Body of pancreas (tissue), 4 donors: ENCODE measurements at regions not wholly inside any gene's neighbourhood (a gene's known extent, or its start where the extent isn't known, plus 50 kb on each side); places are given as distances from the start of the nearest gene placed in this dataset.

Experiments
- ATAC-seq: fragments of 150-250 bp; one replicate; pipeline ENCODE4 v1.9.1; 2016
- DNase-seq, 4 donors: peaks; one replicate each; pipeline ENCODE4 v3.0.0-alpha.2; 2019
- H3K27ac ChIP-seq, 4 donors: fragments of 200-600 bp; sonication (generic); 1 replicate in 3 of 4; 2 replicates in 1 of 4; pipeline versions ENCODE4 v1.5.1 to v1.6.1; 2016 to 2019; ENCODE audit warnings: mild to moderate bottlenecking in 1 of 4, mixed read lengths in 1 of 4, moderate library complexity in 1 of 4
- H3K27me3 ChIP-seq, 2 donors: fragments of 200-600 bp; sonication (generic); one replicate each; pipeline ENCODE4 v1.6.0; 2016; ENCODE audit warnings: mild to moderate bottlenecking in 1 of 2
- H3K36me3 ChIP-seq, 2 donors: fragments of 200-600 bp; sonication (generic); replicated peaks in 1 of 2; 2 replicates each; pipeline ENCODE4 v1.5.1; 2016; ENCODE audit warnings: low read depth in 2 of 2; ENCODE audit not compliant: insufficient read depth in 1 of 2
- H3K4me1 ChIP-seq: fragments of 200-600 bp; sonication (generic); one replicate; pipeline ENCODE4 v1.6.0; 2016
- H3K4me3 ChIP-seq, 2 donors: fragments of 200-600 bp; sonication (generic); 1 replicate in 1 of 2; 2 replicates in 1 of 2; pipeline ENCODE4 v1.5.1; 2016 to 2019
- H3K9me3 ChIP-seq, 3 donors: fragments of 200-600 bp; sonication (generic); 1 replicate in 2 of 3; 2 replicates in 1 of 3; pipeline ENCODE4 v1.5.1; 2016
- CTCF ChIP-seq, 7 experiments: fragments of 450-650 bp in 4 of 7; fragments of 200-600 bp in 3 of 7; sonication (generic) in 3 of 7; IDR thresholded peaks; one replicate each; pipeline ENCODE4 v1.5.1; 2016 to 2019; ENCODE audit warnings: antibody characterized with exemption in 7 of 7
- POLR2A ChIP-seq, 3 donors: fragments of 450-650 bp; IDR thresholded peaks; one replicate each; pipeline ENCODE4 v1.6.1; 2016; ENCODE audit warnings: antibody characterized with exemption in 3 of 3, mild to moderate bottlenecking in 2 of 3
- WGBS, 2 donors: methylation state at CpG; one replicate each; pipeline ENCODE4 v1.1.5; 2017; 5-methylcytosine and 5-hydroxymethylcytosine counted together
- intact Hi-C: fragments of 100-400 bp; cut with DNase I; formaldehyde crosslinking; loops from one replicate; pipeline ENCODE4 v1.15.1; 2023

GRCh38 chr2:7910752-7911151 lies 771.1 kb upstream of the ID2 start:
- DNase-seq: no peak
- 82 to 85% methylated on average over 3 of the region's 3 CpGs for WGBS, 2 donors
- H3K4me1 ChIP-seq: no peaks in the 10 kb centered on the region
- no peaks in the 10 kb centered on the region for H3K36me3 ChIP-seq
- H3K27ac ChIP-seq: no peak overlapping the region
- intact Hi-C loops: no loop called here
- no peak overlapping the region for H3K4me3 ChIP-seq
- ATAC-seq: no peak
- H3K9me3 ChIP-seq: no peaks in the 10 kb centered on the region
- H3K27me3 ChIP-seq: no peaks in the 10 kb centered on the region
- TF ChIP-seq POLR2A (IDR thresholded peaks at IDR 0.05): no peak
- TF ChIP-seq CTCF (IDR thresholded peaks at IDR 0.05): no peak

DNA sequence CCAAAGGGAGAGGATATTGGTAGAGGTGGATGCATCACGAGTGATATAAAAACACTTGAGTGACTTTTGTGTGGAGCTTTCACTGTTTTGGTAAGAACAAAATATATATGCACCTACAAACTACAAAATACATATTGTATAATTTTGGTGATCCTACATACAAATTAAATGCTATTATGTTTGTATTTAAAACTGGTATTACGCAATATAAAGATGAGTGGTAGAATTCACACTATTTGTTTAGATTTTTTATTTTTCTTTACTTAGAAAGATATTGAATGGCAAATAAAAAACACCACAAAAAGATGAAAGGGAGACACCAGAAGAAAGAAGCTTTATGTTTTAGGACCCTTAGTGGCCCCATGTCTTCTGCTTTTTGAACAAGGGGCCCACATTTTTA lies 770.7 kb upstream of the ID2 start:
- H3K4me3 ChIP-seq: no peak overlapping the region
- no peak for TF ChIP-seq CTCF (IDR thresholded peaks at IDR 0.05)
- no peak for TF ChIP-seq POLR2A (IDR thresholded peaks at IDR 0.05)
- no peaks in the 10 kb centered on the region for H3K36me3 ChIP-seq
- WGBS, 2 donors: 78 to 91% methylated on average over 2 of the region's 2 CpGs
- ATAC-seq: no peak
- intact Hi-C loops: no loop called here
- H3K27ac ChIP-seq: no peak overlapping the region
- no peaks in the 10 kb centered on the region for H3K27me3 ChIP-seq
- no peaks in the 10 kb centered on the region for H3K4me1 ChIP-seq
- no peaks in the 10 kb centered on the region for H3K9me3 ChIP-seq
- DNase-seq: no peak

- ATAC-seq: no peak
- Histone ChIP-seq H3K9me3 (no peaks in the 10 kb centered on the region), H3K4me1 (no peaks in the 10 kb centered on the region), H3K36me3 (no peaks in the 10 kb centered on the region), H3K27ac (no peak overlapping the region), H3K27me3 (no peaks in the 10 kb centered on the region), H3K4me3 (no peak overlapping the region)
- 84 to 90% methylated on average over 10 of the region's 10 CpGs for WGBS, 2 donors
- intact Hi-C loops: no loop called here
- DNase-seq: no peak
- no peak for TF ChIP-seq CTCF (IDR thresholded peaks at IDR 0.05)
- TF ChIP-seq POLR2A (IDR thresholded peaks at IDR 0.05): no peak
Observed at GRCh38 chr2:7913974-7914373, 767.9 kb upstream of the ID2 start.

GRCh38 chr2:7915302-7916091 lies 766.4 kb upstream of the ID2 start:
- H3K4me3 ChIP-seq: no peak overlapping the region
- 74 to 85% methylated on average over 14 of the region's 14 CpGs for WGBS, 2 donors

More at GRCh38 chr2:7915302-7916091, 766.4 kb upstream of the ID2 start:
- Histone ChIP-seq H3K27me3 (no peaks in the 10 kb centered on the region), H3K36me3 (no peaks in the 10 kb centered on the region), H3K4me1 (no peaks in the 10 kb centered on the region), H3K27ac (no peak overlapping the region), H3K9me3 (no peaks in the 10 kb centered on the region)
- intact Hi-C loops: no loop called here
- ATAC-seq: no peak
- DNase-seq: no peak
- no peak for TF ChIP-seq POLR2A (IDR thresholded peaks at IDR 0.05)
- TF ChIP-seq CTCF (IDR thresholded peaks at IDR 0.05): no peak
